ENCODE measurements at regions not wholly inside any gene's neighbourhood (a gene's known extent, or its start where the extent isn't known, plus 50 kb on each side); places are given as distances from the start of the nearest gene placed in this dataset.

DNA sequence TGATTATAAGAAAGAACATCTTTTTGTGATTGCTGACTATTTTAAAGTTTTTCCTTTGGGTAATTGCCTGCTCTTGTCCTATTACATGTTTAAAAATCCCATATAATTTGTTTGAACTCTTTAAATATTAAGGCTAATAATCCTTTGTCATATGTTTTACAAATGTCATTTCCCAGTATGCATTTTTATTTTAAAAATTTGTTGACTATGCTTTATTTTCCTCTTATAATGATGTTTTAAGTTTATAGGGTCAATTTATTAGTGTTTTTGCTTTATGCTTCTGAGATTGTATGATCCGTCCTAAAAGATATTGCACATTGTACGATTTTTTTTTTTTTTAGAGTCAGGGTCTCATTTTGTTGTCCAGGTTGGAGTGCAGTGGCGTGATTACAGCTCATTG lies 297.2 kb downstream of the RNF144B start:
- Histone ChIP-seq H3K79me2 (ENCODE audit: control insufficient read depth in 1 of 2, insufficient read depth in 2 of 2, low read length in 2 of 2) (no peaks in the 10 kb centered on the region), H3K4me1 (replicated peaks in 1 of 4; ENCODE audit: control insufficient read depth in 3 of 4, insufficient read depth in 4 of 4, low read length in 3 of 4) (no peaks in the 10 kb centered on the region), H3K27ac (ENCODE audit: low read depth, low read length) (no peak overlapping the region), H3K18ac (ENCODE audit: extremely low read depth, low read length) (no peak overlapping the region), H3K79me1 (ENCODE audit: low read depth, low read length) (no peaks in the 10 kb centered on the region), H3K14ac (ENCODE audit: insufficient read length) (no peak overlapping the region), H3K4ac (replicated peaks; ENCODE audit: insufficient read length, low read depth, low read length) (no peak overlapping the region), H4K20me1 (replicated peaks in 1 of 2; ENCODE audit: control insufficient read depth in 1 of 2, insufficient read depth in 2 of 2, low read length in 2 of 2) (no peaks in the 10 kb centered on the region), H4K5ac (ENCODE audit: insufficient read length, low read depth, low read length) (no peak overlapping the region), H2BK12ac (ENCODE audit: low read depth, low read length) (no peak overlapping the region), H3K23ac (ENCODE audit: insufficient read length) (no peak overlapping the region), H2BK20ac (ENCODE audit: low read length) (no peak overlapping the region), H2AFZ (ENCODE audit: low read length) (no peak overlapping the region), H2AK5ac (ENCODE audit: low read depth, low read length) (no peak overlapping the region), H3K27me3 (replicated peaks in 1 of 4; ENCODE audit: control insufficient read depth in 3 of 4, extremely low read depth in 1 of 4, insufficient read depth in 3 of 4, low read length in 3 of 4) (no peaks in the 10 kb centered on the region; a peak in 1 of 7 replicates), H3K56ac (replicated peaks; ENCODE audit: insufficient read length, low read depth, low read length) (no peak overlapping the region), H2BK5ac (ENCODE audit: low read depth, low read length) (no peak overlapping the region), H3K9ac (replicated peaks in 1 of 4; ENCODE audit: extremely low read depth in 1 of 4, low read depth in 3 of 4, low read length in 3 of 4) (no peak overlapping the region), H2BK15ac (ENCODE audit: low read length) (no peak overlapping the region), H3K9me3 (ENCODE audit: insufficient read depth in 2 of 2, low read depth in 1 of 2, low read length in 1 of 2) (no peaks in the 10 kb centered on the region), H3K4me2 (ENCODE audit: insufficient read depth in 1 of 2, low read depth in 2 of 2, low read length in 2 of 2) (no peak overlapping the region), H4K8ac (ENCODE audit: extremely low read depth, insufficient read depth, low read length) (no peak overlapping the region), H3K4me3 (ENCODE audit: extremely low read depth in 1 of 4, insufficient read depth in 2 of 4, low read depth in 3 of 4, low read length in 4 of 4) (no peak overlapping the region), H3K36me3 (ENCODE audit: control insufficient read depth in 2 of 4, insufficient read depth in 4 of 4, low read length in 3 of 4) (no peaks in the 10 kb centered on the region), H2BK120ac (replicated peaks; ENCODE audit: low read depth, low read length) (no peak overlapping the region), H4K91ac (replicated peaks; ENCODE audit: insufficient read length, low read length) (no peak overlapping the region), H3K23me2 (ENCODE audit: low read depth, low read length) (no peaks in the 10 kb centered on the region)
- CTCF ChIA-PET (ENCODE audit: partially characterized antibody) = no interaction called here
- DNase-seq (ENCODE audit: low read depth in 1 of 2, low spot score in 2 of 2) (no peak), FAIRE-seq (no peak)
- WGBS, 2 experiments (ENCODE audit: extremely low coverage in 1 of 2, insufficient coverage in 1 of 2, insufficient read length in 1 of 2, insufficient replicate concordance in 2 of 2, low coverage in 1 of 2, low lambda C conversion rate in 2 of 2, missing lambda C conversion rate in 1 of 2) = 66% methylated on average over 3 of the region's 3 CpGs; no CpG with 5 or more reads in 1 of the 2 experiments
- POLR2A ChIA-PET (ENCODE audit: partially characterized antibody) = no interaction called here
- TF ChIP-seq CHD2 (IDR thresholded peaks at IDR 0.05; ENCODE audit: low read length) (no peak), EP300 (IDR thresholded peaks at IDR 0.05; ENCODE audit: borderline replicate concordance in 1 of 2, low read depth in 2 of 2, low read length in 2 of 2) (no peak), GTF2F1 (IDR thresholded peaks at IDR 0.05; ENCODE audit: borderline replicate concordance, low read depth, low read length) (no peak), EGR1 (IDR thresholded peaks at IDR 0.05; ENCODE audit: borderline replicate concordance, low read depth, low read length) (no peak), POLR2A (IDR thresholded peaks at IDR 0.05; ENCODE audit: control extremely low read depth in 1 of 2, low read depth in 2 of 2, low read length in 2 of 2) (no peak), RXRA (IDR thresholded peaks at IDR 0.05; ENCODE audit: insufficient read depth, low read depth, low read length) (no peak), RBBP5 (IDR thresholded peaks at IDR 0.05; ENCODE audit: borderline replicate concordance, low read depth, low read length) (no peak), GABPA (IDR thresholded peaks at IDR 0.05; ENCODE audit: borderline replicate concordance, insufficient read depth, low read length) (no peak), HDAC2 (IDR thresholded peaks at IDR 0.05; ENCODE audit: borderline replicate concordance in 1 of 2, low read depth in 2 of 2, low read length in 2 of 2) (no peak), SIRT6 (IDR thresholded peaks at IDR 0.05; ENCODE audit: low read length) (no peak)
- TF ChIP-seq, protein P1, sequence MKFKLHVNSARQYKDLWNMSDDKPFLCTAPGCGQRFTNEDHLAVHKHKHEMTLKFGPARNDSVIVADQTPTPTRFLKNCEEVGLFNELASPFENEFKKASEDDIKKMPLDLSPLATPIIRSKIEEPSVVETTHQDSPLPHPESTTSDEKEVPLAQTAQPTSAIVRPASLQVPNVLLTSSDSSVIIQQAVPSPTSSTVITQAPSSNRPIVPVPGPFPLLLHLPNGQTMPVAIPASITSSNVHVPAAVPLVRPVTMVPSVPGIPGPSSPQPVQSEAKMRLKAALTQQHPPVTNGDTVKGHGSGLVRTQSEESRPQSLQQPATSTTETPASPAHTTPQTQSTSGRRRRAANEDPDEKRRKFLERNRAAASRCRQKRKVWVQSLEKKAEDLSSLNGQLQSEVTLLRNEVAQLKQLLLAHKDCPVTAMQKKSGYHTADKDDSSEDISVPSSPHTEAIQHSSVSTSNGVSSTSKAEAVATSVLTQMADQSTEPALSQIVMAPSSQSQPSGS (IDR thresholded peaks at IDR 0.05; ENCODE audit: low read length) = no peak
- TF ChIP-seq, protein P2, sequence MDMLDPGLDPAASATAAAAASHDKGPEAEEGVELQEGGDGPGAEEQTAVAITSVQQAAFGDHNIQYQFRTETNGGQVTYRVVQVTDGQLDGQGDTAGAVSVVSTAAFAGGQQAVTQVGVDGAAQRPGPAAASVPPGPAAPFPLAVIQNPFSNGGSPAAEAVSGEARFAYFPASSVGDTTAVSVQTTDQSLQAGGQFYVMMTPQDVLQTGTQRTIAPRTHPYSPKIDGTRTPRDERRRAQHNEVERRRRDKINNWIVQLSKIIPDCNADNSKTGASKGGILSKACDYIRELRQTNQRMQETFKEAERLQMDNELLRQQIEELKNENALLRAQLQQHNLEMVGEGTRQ (IDR thresholded peaks at IDR 0.05; ENCODE audit: low read length) = no peak

Data from H1 (cell line).